ENCODE measurements at regions not wholly inside any gene's neighbourhood (a gene's known extent, or its start where the extent isn't known, plus 50 kb on each side); places are given as distances from the start of the nearest gene placed in this dataset.

GRCh38 chr12:113710216-113710615 lies 238.5 kb upstream of the LHX5 start:
- Histone ChIP-seq H3K79me1 (ENCODE audit: insufficient read depth, low read depth, low read length, poor library complexity, severe bottlenecking) (no peaks in the 10 kb centered on the region), H3K4ac (ENCODE audit: low read depth, low read length) (no peak overlapping the region), H2BK12ac (ENCODE audit: insufficient read length, low read depth, low read length) (no peak overlapping the region), H2AK5ac (ENCODE audit: insufficient read length, low read length) (no peak overlapping the region), H3K79me2 (ENCODE audit: insufficient read depth, low read length) (no peaks in the 10 kb centered on the region), H2BK20ac (ENCODE audit: low read depth, low read length, poor library complexity, severe bottlenecking) (no peak overlapping the region), H3K23me2 (ENCODE audit: insufficient read length, low read depth, low read length, poor library complexity, severe bottlenecking) (no peaks in the 10 kb centered on the region), H3K56ac (ENCODE audit: insufficient read length, low read depth, low read length) (no peak overlapping the region), H3K9ac (ENCODE audit: extremely low read depth, insufficient read length, low read length) (no peak overlapping the region), H2AFZ (ENCODE audit: low read length) (no peak overlapping the region), H3T11ph (ENCODE audit: low read length) (no peak overlapping the region), H4K20me1 (ENCODE audit: control insufficient read depth, insufficient read depth, insufficient read length) (no peaks in the 10 kb centered on the region), H3K23ac (ENCODE audit: insufficient read length, low read depth, low read length) (no peak overlapping the region), H3K4me2 (ENCODE audit: insufficient read depth, insufficient read length, low read length) (no peak overlapping the region), H4K91ac (ENCODE audit: insufficient read length, low read depth, low read length) (no peak overlapping the region), H2BK5ac (ENCODE audit: insufficient read length, low read length) (no peak overlapping the region), H3K14ac (ENCODE audit: insufficient read depth, low read length) (no peak overlapping the region), H3K18ac (ENCODE audit: insufficient read length, low read depth, low read length) (no peak overlapping the region), H4K8ac (replicated peaks; ENCODE audit: insufficient read length, low read depth, low read length) (no peak overlapping the region), H4K5ac (ENCODE audit: insufficient read length, low read depth, low read length) (no peak overlapping the region), H3K4me1 (ENCODE audit: insufficient read depth, low read length) (no peaks in the 10 kb centered on the region), H3K9me3 (ENCODE audit: control insufficient read depth, low read depth, low read length) (no peaks in the 10 kb centered on the region), H3K27ac (ENCODE audit: insufficient read length, low read depth, low read length) (no peak overlapping the region), H2BK15ac (ENCODE audit: low read depth, low read length) (no peak overlapping the region), H3K27me3 (ENCODE audit: insufficient read depth, low read length) (no peaks in the 10 kb centered on the region), H2BK120ac (ENCODE audit: low read depth, low read length, poor library complexity, severe bottlenecking) (no peak overlapping the region)
- Mint-ChIP-seq H3K27me3 (ENCODE audit: low read depth) (peaks cover 32% of the 10 kb centered on the region), H3K36me3 (ENCODE audit: insufficient read depth in 1 of 3, low read depth in 3 of 3) (peaks cover 0 to 7% (median 0%) of the 10 kb centered on the region in 3 experiments; a peak in 1 of 7 replicates), H3K27ac (no peak overlapping the region), H3K9me3 (peaks cover 3 to 6% of the 10 kb centered on the region in 2 experiments; a peak in 1 of 5 replicates), H3K4me1 (0 out of 4 replicates have a peak, but pooled peaks cover 0 to 3% of the 10 kb centered on the region in 2 experiments), H3K4me3 (no peak overlapping the region)
- DNase-seq = no peak
- no CpG with 5 or more reads among the region's 5 CpGs for WGBS (ENCODE audit: extremely low coverage, insufficient read length, low lambda C conversion rate)
- no peak for TF ChIP-seq CTCF (conservative IDR thresholded peaks at IDR 0.05)

Data from H9 (cell line).